ENCODE measurements at regions not wholly inside any gene's neighbourhood (a gene's known extent, or its start where the extent isn't known, plus 50 kb on each side); places are given as distances from the start of the nearest gene placed in this dataset.

- no peak for TF ChIP-seq CTCF (IDR thresholded peaks at IDR 0.05; ENCODE audit: low read depth, low read length)
- no peak for DNase-seq (ENCODE audit: extremely low read depth, low read depth)
These were observed 393.6 kb upstream of the JAG1 start for GRCh38 chr20:11067359-11067758.

GRCh38 chr20:11072982-11073381, 399.2 kb upstream of the JAG1 start:
- no peak for TF ChIP-seq CTCF (IDR thresholded peaks at IDR 0.05; ENCODE audit: low read depth, low read length)
- no peak for DNase-seq (ENCODE audit: extremely low read depth, low read depth)

GRCh38 chr20:11076434-11077105, 402.8 kb upstream of the JAG1 start:
- DNase-seq (ENCODE audit: extremely low read depth, low read depth) = no peak
- TF ChIP-seq CTCF (IDR thresholded peaks at IDR 0.05; ENCODE audit: low read depth, low read length) = no peak

- TF ChIP-seq CTCF (IDR thresholded peaks at IDR 0.05; ENCODE audit: low read depth, low read length) = no peak
These were observed 403.4 kb upstream of the JAG1 start for GRCh38 chr20:11077226-11077625.

GRCh38 chr20:11080010-11080409, 406.2 kb upstream of the JAG1 start:
- DNase-seq (ENCODE audit: extremely low read depth, low read depth) = no peak
- no peak for TF ChIP-seq CTCF (IDR thresholded peaks at IDR 0.05; ENCODE audit: low read depth, low read length)

More at GRCh38 chr20:11077226-11077625, 403.4 kb upstream of the JAG1 start:
- DNase-seq (ENCODE audit: extremely low read depth, low read depth) = no peak

GRCh38 chr20:11080781-11081377, 407.1 kb upstream of the JAG1 start:
- DNase-seq (ENCODE audit: extremely low read depth, low read depth) = no peak
- no peak for TF ChIP-seq CTCF (IDR thresholded peaks at IDR 0.05; ENCODE audit: low read depth, low read length)

- no peak for DNase-seq (ENCODE audit: extremely low read depth, low read depth)
- no peak for TF ChIP-seq CTCF (IDR thresholded peaks at IDR 0.05; ENCODE audit: low read depth, low read length)
These were observed 410.0 kb upstream of the JAG1 start for GRCh38 chr20:11083841-11084240.
